ACHN (cell line): ENCODE measurements at regions not wholly inside any gene's neighbourhood (a gene's known extent, or its start where the extent isn't known, plus 50 kb on each side); places are given as distances from the start of the nearest gene placed in this dataset.
A peak's percentile ranks its signal among the peaks of the same experiment; 100 is the strongest.

Source experiments
- DNase-seq: peaks from one replicate; pipeline ENCODE4 v3.0.0-alpha.2; 2015
- in situ Hi-C: cut with HindIII; loops from 2 replicates; pipeline ENCODE4 v1.10.0; 2017; ENCODE audit warnings: low sequenced_read_pairs, low pct_ligation_motif_present, low pct_unique_long_range_greater_than_20kb

DNA sequence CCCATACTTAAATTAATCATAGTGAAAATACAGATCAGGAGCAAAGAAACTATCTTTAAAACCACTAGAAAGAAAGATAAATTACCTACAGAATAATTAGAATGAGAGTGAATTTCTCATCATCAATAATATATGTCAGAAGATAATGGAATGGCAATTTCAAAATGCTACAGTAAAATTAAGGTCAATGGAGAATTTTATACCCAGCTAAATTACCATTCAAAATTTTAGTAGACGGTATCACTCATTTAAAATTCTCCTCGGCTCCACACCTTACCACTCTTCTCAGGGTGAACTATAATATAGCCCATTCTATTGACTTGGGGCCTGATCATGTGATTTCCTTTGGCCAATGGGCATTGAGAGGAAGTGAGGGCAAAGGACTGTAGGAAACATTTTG, 192.5 kb upstream of the TCERG1L start:
- DNase-seq: no peak
- in situ Hi-C loops: no loop called here

DNA sequence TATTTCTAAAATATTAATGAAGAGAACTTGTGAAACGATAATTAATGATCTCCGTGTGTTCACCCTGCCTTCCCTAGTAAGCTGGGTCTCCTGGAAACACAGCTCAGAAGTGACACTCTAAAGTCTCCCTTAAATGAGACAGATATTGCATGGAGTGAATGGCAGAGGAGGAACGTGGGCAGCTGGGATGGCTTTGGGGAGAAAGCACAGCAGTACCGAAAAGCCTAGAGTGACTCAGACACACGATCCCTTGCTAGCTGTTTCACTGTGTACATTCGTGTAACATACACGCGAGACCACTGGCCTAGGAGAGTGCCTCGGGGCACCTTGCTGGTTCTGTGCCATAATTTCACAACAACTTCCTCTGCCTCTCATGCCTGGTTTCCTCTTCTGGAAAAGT, 199.9 kb upstream of the TCERG1L start:
- in situ Hi-C loops: no loop called here
- DNase-seq: no peak

GRCh38 chr10:131512852-131513251, 201.3 kb upstream of the TCERG1L start:
- no peak for DNase-seq
- in situ Hi-C loops: no loop called here

DNA sequence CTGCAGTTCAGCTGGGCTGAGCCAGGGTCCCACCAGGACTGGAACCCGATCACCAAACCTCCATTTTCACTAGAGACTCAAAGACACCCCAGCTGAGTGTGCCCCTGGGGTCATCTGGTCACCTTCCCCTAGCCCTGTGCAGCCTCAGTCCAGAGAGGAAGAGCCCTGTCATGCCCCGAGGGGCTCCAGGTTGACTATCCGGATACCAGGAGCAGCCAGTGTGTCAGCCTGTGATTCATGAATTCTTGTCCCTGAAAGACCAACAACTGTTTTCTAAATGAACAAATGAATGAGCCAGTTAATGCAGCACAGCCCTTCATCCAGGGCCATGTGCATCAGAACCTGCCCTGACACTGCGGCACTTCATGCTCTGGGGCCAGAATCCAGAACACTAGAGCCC, 201.9 kb upstream of the TCERG1L start:
- no peak for DNase-seq
- in situ Hi-C loops: no loop called here

GRCh38 chr10:131513901-131514300, 202.4 kb upstream of the TCERG1L start:
- no peak for DNase-seq
- in situ Hi-C loops: no loop called here

GRCh38 chr10:131514454-131514853, 202.9 kb upstream of the TCERG1L start:
- in situ Hi-C loops: no loop called here
- DNase-seq: peak; percentile 18

GRCh38 chr10:131516285-131516684, 204.8 kb upstream of the TCERG1L start:
- DNase-seq: no peak
- in situ Hi-C loops: no loop called here

- in situ Hi-C loops: no loop called here
- DNase-seq: no peak
These were observed 206.3 kb upstream of the TCERG1L start for GRCh38 chr10:131517781-131518180.

- DNase-seq: no peak
- in situ Hi-C loops: no loop called here
These were observed 208.4 kb upstream of the TCERG1L start for GRCh38 chr10:131519723-131520605.

DNA sequence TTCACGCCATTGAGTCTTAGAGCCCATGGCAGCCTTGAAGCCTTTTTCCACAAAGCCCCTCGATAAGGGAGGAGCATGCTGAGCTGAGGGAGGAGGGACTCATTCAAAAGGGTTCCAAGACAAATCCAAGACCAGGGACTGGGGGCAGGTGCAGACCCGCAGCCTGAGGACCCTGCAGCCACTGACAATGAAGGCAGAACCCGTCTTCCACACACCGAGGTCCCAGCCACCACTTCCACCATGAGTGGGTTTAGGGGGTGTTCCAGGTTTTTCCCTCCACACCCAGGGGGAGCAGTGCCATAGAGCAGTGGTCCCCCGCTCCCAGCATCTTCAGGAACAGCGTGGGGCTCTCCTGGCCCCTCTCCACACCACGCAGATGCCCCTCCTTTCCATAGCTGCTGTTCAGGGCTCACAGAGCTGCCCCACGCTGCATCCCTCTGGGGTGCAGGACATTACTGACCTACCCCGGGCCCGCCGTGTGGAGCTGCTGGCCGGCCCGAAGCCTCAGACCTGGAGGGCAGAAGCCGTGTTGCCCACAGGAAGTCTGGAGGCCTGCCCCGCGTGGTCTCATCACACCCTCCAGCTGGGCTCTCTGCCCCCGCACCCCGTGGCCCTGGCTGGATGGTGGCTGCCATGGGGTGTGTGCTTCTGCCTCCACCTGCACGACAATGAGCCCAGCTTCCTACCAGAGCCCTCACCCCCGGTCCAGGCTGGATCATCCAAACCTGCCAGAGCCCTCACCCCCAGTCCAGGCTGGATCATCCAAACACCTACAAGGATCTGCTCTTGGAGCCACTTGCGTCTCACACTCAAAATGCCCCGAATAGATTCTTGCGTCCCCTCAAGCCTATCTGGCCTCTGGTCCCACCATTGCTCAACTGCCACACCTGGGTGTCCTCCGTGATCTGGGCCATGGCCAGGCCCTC, 220.0 kb upstream of the TCERG1L start:
- in situ Hi-C loops: no loop called here
- no peak for DNase-seq

DNA sequence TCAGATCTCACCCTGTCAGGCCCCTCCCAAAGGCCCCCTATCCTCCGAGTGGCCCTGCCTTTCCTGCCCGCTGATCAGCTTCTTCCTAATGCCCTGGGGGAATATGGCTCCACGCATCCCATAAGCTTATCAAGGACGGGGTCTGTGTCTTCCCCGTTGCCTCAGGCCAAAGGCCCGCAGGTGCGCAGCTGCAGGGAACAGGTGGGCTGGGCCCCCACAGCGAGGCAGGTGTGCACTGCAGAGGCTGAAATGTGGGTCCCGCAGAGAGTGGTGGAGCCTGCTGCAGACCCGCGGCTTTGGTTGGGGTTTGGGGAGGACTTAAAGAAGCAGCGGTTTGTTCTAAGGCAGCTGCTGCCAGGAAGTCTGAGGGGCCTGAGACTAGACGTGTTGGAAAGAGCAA, 220.8 kb upstream of the TCERG1L start:
- DNase-seq: no peak
- in situ Hi-C loops: no loop called here

DNA sequence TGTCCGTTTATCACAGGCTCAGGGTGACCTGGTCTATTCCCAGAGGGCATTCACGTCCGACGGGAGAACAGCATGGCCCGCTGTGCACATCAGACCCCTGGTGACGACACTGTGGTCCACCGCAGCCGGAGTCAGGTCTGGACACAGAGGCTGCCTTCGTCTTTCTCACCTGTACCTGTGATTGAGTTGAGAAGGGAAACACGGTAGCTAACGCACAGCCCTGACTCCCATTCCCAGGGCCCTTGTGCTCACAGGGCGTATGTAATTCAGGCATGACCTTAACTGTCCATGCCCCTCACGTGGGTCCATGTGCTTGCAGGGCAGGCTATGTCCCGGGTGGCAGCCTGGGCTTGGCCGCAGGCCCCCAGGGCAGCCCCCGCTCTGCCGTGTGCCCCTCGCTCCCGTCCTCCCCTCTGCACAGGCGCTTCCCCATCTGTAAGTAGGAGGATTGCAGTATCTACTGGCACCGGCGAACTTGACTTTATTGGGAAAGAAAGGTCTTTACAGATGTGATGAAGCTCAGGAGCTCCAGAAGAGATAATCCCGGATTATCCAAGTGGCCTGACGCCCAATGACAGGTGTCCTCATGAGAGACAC, 221.3 kb upstream of the TCERG1L start:
- DNase-seq: no peak
- in situ Hi-C loops: no loop called here

- no peak for DNase-seq
- in situ Hi-C loops: no loop called here
These were observed 222.5 kb upstream of the TCERG1L start for GRCh38 chr10:131533846-131534526.

GRCh38 chr10:131534836-131535235, 223.3 kb upstream of the TCERG1L start:
- in situ Hi-C loops: no loop called here
- DNase-seq: no peak

- in situ Hi-C loops: no loop called here
- DNase-seq: no peak
These were observed 225.2 kb upstream of the TCERG1L start for GRCh38 chr10:131536676-131537075.

DNA sequence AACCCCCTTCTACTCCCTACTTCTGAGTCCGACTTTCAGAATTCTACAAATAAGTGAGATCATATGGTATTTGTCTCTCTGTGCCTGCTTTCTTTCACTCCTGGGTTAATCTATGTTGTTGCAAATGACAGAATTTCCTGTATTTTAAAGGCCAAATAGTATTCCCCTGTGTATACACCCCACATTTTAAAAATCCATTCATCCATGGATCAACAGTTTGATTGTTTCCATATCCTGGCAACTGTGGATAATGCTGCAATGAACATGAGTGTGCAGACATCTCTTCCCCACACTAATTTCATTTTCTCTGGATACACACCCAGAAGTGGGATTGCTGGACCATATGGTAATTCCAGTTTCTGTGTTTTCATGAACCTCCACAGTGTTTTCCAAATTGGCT, 225.8 kb upstream of the TCERG1L start:
- in situ Hi-C loops: no loop called here
- DNase-seq: no peak

GRCh38 chr10:131544495-131544894, 233.0 kb upstream of the TCERG1L start:
- in situ Hi-C loops: no loop called here
- DNase-seq: no peak

GRCh38 chr10:131546086-131546810, 234.7 kb upstream of the TCERG1L start:
- no peak for DNase-seq
- in situ Hi-C loops: no loop called here
